IPS-18a (cell line): ENCODE measurements at regions not wholly inside any gene's neighbourhood (a gene's known extent, or its start where the extent isn't known, plus 50 kb on each side); places are given as distances from the start of the nearest gene placed in this dataset.
"Not testable (repeated sequence)": the region's sequence is repeated elsewhere in the genome, so short reads cannot be mapped to it uniquely, and the experiment has no call there.

Experiments used
- H3K27ac ChIP-seq: one replicate; pipeline ENCODE4 v1.5.1; 2013; ENCODE audit warnings: low read length
- H3K27me3 ChIP-seq: one replicate; pipeline ENCODE4 v1.6.1; 2013; ENCODE audit warnings: mild to moderate bottlenecking, low read length; ENCODE audit not compliant: control insufficient read depth, insufficient read depth
- H3K36me3 ChIP-seq: one replicate; pipeline ENCODE4 v1.6.1; 2013; ENCODE audit warnings: low read depth, low read length; ENCODE audit not compliant: control insufficient read depth
- H3K4me1 ChIP-seq: one replicate; pipeline ENCODE4 v1.6.1; 2013; ENCODE audit warnings: low read depth, low read length; ENCODE audit not compliant: control insufficient read depth
- H3K4me3 ChIP-seq: one replicate; pipeline ENCODE4 v1.5.1; 2013; ENCODE audit warnings: low read length
- H3K9ac ChIP-seq: one replicate; pipeline ENCODE4 v1.6.1; 2013; ENCODE audit warnings: mild to moderate bottlenecking, low read length, moderate library complexity
- H3K9me3 ChIP-seq: one replicate; pipeline ENCODE4 v1.6.1; 2013; ENCODE audit warnings: low read depth, low read length; ENCODE audit not compliant: control insufficient read depth

- no peaks in the 10 kb centered on the region for H3K36me3 ChIP-seq
- no peaks in the 10 kb centered on the region for H3K9me3 ChIP-seq
- no peaks in the 10 kb centered on the region for H3K27me3 ChIP-seq
- no peak overlapping the region for H3K27ac ChIP-seq
- H3K4me3 ChIP-seq: no peak overlapping the region
- no peak overlapping the region for H3K9ac ChIP-seq
- no peaks in the 10 kb centered on the region for H3K4me1 ChIP-seq
These were observed 126.0 kb upstream of the TENT5A start for GRCh38 chr6:81878479-81878878.

GRCh38 chr6:81876971-81877370, 124.5 kb upstream of the TENT5A start:
- Histone ChIP-seq H3K27ac (no peak overlapping the region), H3K4me3 (no peak overlapping the region), H3K9me3 (no peaks in the 10 kb centered on the region), H3K4me1 (no peaks in the 10 kb centered on the region), H3K36me3 (no peaks in the 10 kb centered on the region), H3K9ac (no peak overlapping the region), H3K27me3 (no peaks in the 10 kb centered on the region)

GRCh38 chr6:81875782-81876293, 123.4 kb upstream of the TENT5A start:
- no peaks in the 10 kb centered on the region for H3K4me1 ChIP-seq
- H3K9me3 ChIP-seq: no peaks in the 10 kb centered on the region
- no peaks in the 10 kb centered on the region for H3K27me3 ChIP-seq
- H3K4me3 ChIP-seq: no peak overlapping the region
- H3K9ac ChIP-seq: no peak overlapping the region
- H3K27ac ChIP-seq: no peak overlapping the region
- no peaks in the 10 kb centered on the region for H3K36me3 ChIP-seq

- H3K27ac ChIP-seq, H3K9ac ChIP-seq, H3K4me1 ChIP-seq, H3K4me3 ChIP-seq, H3K27me3 ChIP-seq, H3K36me3 ChIP-seq, H3K9me3 ChIP-seq: not testable (repeated sequence)
These were observed 117.4 kb upstream of the TENT5A start for GRCh38 chr6:81869749-81870508.

- Histone ChIP-seq H3K4me3 (no peak overlapping the region), H3K27ac (no peak overlapping the region), H3K27me3 (no peaks in the 10 kb centered on the region), H3K36me3 (no peaks in the 10 kb centered on the region), H3K9ac (no peak overlapping the region), H3K9me3 (no peaks in the 10 kb centered on the region), H3K4me1 (peaks cover 10% of the 10 kb centered on the region)
These were observed 113.2 kb upstream of the TENT5A start for GRCh38 chr6:81865712-81866111.

- H3K36me3 ChIP-seq: no peaks in the 10 kb centered on the region
- no peak overlapping the region for H3K27ac ChIP-seq
- H3K4me3 ChIP-seq: no peak overlapping the region
- H3K9me3 ChIP-seq: no peaks in the 10 kb centered on the region
- H3K27me3 ChIP-seq: no peaks in the 10 kb centered on the region
- no peak overlapping the region for H3K9ac ChIP-seq
- H3K4me1 ChIP-seq: peaks cover 10% of the 10 kb centered on the region
These were observed 111.6 kb upstream of the TENT5A start for GRCh38 chr6:81864124-81864523.

GRCh38 chr6:81863123-81863522, 110.6 kb upstream of the TENT5A start:
- no peak overlapping the region for H3K4me3 ChIP-seq
- H3K27ac ChIP-seq: no peak overlapping the region

GRCh38 chr6:81861281-81861680, 108.8 kb upstream of the TENT5A start:
- H3K4me3 ChIP-seq: no peak overlapping the region
- no peaks in the 10 kb centered on the region for H3K9me3 ChIP-seq
- H3K9ac ChIP-seq: no peak overlapping the region
- peaks cover 10% of the 10 kb centered on the region for H3K4me1 ChIP-seq
- H3K27me3 ChIP-seq: no peaks in the 10 kb centered on the region
- no peak overlapping the region for H3K27ac ChIP-seq
- no peaks in the 10 kb centered on the region for H3K36me3 ChIP-seq

More at GRCh38 chr6:81863123-81863522, 110.6 kb upstream of the TENT5A start:
- no peaks in the 10 kb centered on the region for H3K27me3 ChIP-seq
- H3K9me3 ChIP-seq: no peaks in the 10 kb centered on the region
- peaks cover 10% of the 10 kb centered on the region for H3K4me1 ChIP-seq
- H3K36me3 ChIP-seq: no peaks in the 10 kb centered on the region
- no peak overlapping the region for H3K9ac ChIP-seq

GRCh38 chr6:81859884-81860283, 107.4 kb upstream of the TENT5A start:
- Histone ChIP-seq H3K27ac (no peak overlapping the region), H3K4me1 (peaks cover 10% of the 10 kb centered on the region), H3K36me3 (no peaks in the 10 kb centered on the region), H3K4me3 (no peak overlapping the region), H3K9me3 (no peaks in the 10 kb centered on the region), H3K27me3 (no peaks in the 10 kb centered on the region), H3K9ac (no peak overlapping the region)

GRCh38 chr6:81857812-81858211, 105.3 kb upstream of the TENT5A start:
- Histone ChIP-seq H3K9me3 (no peaks in the 10 kb centered on the region), H3K36me3 (no peaks in the 10 kb centered on the region), H3K27me3 (no peaks in the 10 kb centered on the region), H3K4me1 (peaks cover 2% of the 10 kb centered on the region), H3K4me3 (no peak overlapping the region), H3K9ac (no peak overlapping the region), H3K27ac (no peak overlapping the region)

- Histone ChIP-seq H3K4me3 (no peak overlapping the region), H3K9ac (no peak overlapping the region), H3K4me1 (no peaks in the 10 kb centered on the region), H3K27me3 (no peaks in the 10 kb centered on the region), H3K36me3 (no peaks in the 10 kb centered on the region), H3K9me3 (no peaks in the 10 kb centered on the region), H3K27ac (no peak overlapping the region)
These were observed 104.4 kb upstream of the TENT5A start for GRCh38 chr6:81856872-81857271.

- Histone ChIP-seq H3K9me3 (no peaks in the 10 kb centered on the region), H3K4me3 (no peak overlapping the region), H3K36me3 (no peaks in the 10 kb centered on the region), H3K27ac (no peak overlapping the region), H3K9ac (no peak overlapping the region), H3K4me1 (no peaks in the 10 kb centered on the region), H3K27me3 (no peaks in the 10 kb centered on the region)
These were observed 102.0 kb upstream of the TENT5A start for GRCh38 chr6:81854474-81854873.
